ENCODE measurements at regions not wholly inside any gene's neighbourhood (a gene's known extent, or its start where the extent isn't known, plus 50 kb on each side); places are given as distances from the start of the nearest gene placed in this dataset.
A peak's percentile ranks its signal among the peaks of the same experiment; 100 is the strongest.

DNA sequence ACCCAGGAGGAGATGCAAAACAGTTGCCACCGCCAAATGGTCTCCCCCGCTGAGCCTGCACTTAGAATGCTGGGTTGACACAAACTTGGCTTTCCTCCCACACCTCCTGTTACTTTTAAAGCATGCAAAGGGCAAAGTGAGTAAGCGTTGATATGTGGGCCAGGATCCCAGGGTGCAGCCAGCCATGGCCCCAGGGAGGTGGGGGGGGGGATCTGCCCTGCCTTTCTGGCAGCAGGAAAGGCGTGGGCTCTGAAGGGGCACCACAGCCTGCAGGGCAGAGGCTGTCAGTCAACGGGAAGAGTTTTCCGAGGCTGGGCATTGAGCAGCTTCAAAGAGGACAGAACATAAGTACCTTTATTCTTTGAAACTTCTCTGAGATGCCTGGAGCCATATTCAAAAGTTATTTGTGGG is 142.3 kb downstream of the ABCC12 start:
- DNase-seq (ENCODE audit: low spot score in 2 of 2): no peak
- H3K4me3 ChIP-seq (ENCODE audit: low read depth, poor library complexity, severe bottlenecking): no peak overlapping the region
- intact Hi-C loops (cut with DNase I; ENCODE audit: low total_unique reads): no loop called here
- 33 to 56% methylated on average over 6 of the region's 6 CpGs for WGBS, 2 donors
- TF ChIP-seq, protein P1, sequence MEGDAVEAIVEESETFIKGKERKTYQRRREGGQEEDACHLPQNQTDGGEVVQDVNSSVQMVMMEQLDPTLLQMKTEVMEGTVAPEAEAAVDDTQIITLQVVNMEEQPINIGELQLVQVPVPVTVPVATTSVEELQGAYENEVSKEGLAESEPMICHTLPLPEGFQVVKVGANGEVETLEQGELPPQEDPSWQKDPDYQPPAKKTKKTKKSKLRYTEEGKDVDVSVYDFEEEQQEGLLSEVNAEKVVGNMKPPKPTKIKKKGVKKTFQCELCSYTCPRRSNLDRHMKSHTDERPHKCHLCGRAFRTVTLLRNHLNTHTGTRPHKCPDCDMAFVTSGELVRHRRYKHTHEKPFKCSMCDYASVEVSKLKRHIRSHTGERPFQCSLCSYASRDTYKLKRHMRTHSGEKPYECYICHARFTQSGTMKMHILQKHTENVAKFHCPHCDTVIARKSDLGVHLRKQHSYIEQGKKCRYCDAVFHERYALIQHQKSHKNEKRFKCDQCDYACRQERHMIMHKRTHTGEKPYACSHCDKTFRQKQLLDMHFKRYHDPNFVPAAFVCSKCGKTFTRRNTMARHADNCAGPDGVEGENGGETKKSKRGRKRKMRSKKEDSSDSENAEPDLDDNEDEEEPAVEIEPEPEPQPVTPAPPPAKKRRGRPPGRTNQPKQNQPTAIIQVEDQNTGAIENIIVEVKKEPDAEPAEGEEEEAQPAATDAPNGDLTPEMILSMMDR (IDR thresholded peaks at IDR 0.05): no peak
- no peak for TF ChIP-seq POLR2A (IDR thresholded peaks at IDR 0.05)

DNA sequence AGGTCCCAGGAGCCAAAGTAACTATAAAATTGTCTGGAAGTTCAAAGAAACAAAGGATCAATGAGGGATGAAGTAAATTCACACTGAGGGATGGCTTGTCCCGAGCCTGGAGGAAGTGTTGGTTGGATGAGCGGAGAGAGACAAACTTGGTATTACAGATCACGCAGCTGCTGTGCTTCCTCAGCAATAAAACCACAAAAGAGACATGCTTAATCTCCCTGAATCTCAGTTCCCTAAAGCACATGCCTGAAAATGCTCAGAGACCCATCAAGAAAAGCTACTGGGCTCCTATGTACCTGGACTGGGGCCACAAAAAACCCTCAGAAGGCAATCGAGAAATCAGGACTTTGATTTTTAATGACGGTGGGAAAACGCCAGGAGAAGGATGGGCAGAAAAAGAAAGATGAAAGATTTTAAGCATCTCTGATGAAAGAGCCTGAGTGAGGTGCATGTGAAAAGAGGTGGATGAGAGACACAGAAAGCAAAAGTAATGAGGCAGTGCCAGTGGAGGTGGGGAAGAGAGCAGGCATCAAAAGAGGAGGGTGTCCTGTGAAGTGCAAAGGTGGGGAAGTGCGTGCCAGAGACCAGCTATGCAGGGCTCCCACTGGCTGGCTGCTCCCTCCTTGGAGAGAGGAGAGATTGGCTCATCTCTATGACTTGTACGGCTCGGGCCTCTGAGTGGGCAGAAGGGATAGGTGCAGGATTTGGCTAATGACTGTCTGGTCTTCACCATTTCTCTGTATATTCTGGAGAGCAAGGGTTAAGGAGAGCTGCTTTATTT is 143.7 kb downstream of the ABCC12 start:
- WGBS, 2 donors: 59 to 69% methylated on average over 9 of the region's 9 CpGs
- intact Hi-C loops (cut with DNase I; ENCODE audit: low total_unique reads): no loop called here
- no peak for TF ChIP-seq POLR2A (IDR thresholded peaks at IDR 0.05)
- TF ChIP-seq, protein P1 (IDR thresholded peaks at IDR 0.05): no peak

DNA sequence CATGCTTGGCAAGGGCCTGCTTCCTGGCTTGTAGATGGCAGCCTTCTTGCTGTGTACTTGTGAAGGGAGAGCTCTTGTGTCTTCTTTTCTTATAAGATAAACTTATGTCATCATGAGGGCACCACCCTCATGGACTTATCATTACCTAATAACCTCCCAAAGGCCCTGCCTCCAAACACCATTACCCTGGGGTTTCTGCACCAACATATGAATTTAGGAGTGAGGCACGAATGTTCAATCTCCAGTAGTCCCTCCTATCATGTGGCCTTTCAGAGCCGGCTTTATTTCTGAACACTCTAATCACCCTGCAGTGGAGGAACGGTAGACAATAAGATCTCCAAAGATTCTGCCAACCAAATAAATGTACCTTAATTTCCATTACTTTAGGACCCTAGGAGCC is 144.3 kb downstream of the ABCC12 start:
- DNase-seq (ENCODE audit: low spot score in 2 of 2): peak in 1 of 2 donors; percentile 26
- intact Hi-C loops (cut with DNase I; ENCODE audit: low total_unique reads): no loop called here
- H3K4me3 ChIP-seq (ENCODE audit: low read depth, poor library complexity, severe bottlenecking): no peak overlapping the region
- WGBS, 2 donors: 74 to 76% methylated on average over 3 of the region's 3 CpGs
- TF ChIP-seq, protein P1 (IDR thresholded peaks at IDR 0.05): no peak
- no peak for TF ChIP-seq POLR2A (IDR thresholded peaks at IDR 0.05)

More for the DNA sequence above, 143.7 kb downstream of the ABCC12 start:
- no peak for DNase-seq (ENCODE audit: low spot score in 2 of 2)
- no peak overlapping the region for H3K4me3 ChIP-seq (ENCODE audit: low read depth, poor library complexity, severe bottlenecking)

DNA sequence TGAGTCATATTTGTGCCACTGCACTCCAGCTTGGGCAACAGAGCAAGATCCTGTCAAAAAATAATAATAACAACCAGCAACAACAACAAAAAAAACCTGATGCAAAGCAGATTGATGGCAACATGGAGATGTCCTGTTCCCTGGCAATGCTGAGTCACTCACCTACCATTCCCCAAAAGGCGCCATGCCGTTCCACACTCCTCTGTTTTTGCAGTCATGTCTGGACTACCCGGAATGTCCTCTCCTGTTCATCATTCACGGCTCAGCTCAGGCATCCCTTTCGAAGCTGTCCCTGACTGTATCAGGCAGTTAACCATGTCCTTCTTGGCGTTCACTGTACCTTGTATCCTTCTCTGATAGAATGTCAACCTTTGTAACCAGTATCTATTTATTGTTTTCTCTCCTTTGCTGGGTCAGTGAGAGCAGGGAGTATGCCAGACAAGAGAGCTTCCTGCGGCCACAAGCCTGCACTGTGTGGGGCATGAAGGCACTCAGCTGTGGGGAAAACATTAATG is 147.7 kb downstream of the ABCC12 start:
- intact Hi-C loops (cut with DNase I; ENCODE audit: low total_unique reads): no loop called here
- 87% methylated on average over 7 of the region's 7 CpGs for WGBS, 2 donors
- no peak for TF ChIP-seq POLR2A (IDR thresholded peaks at IDR 0.05)
- TF ChIP-seq, protein P1 (IDR thresholded peaks at IDR 0.05): no peak
- H3K4me3 ChIP-seq (ENCODE audit: low read depth, poor library complexity, severe bottlenecking): no peak overlapping the region
- DNase-seq (ENCODE audit: low spot score in 2 of 2): peak in 1 of 2 donors; percentile 66

DNA sequence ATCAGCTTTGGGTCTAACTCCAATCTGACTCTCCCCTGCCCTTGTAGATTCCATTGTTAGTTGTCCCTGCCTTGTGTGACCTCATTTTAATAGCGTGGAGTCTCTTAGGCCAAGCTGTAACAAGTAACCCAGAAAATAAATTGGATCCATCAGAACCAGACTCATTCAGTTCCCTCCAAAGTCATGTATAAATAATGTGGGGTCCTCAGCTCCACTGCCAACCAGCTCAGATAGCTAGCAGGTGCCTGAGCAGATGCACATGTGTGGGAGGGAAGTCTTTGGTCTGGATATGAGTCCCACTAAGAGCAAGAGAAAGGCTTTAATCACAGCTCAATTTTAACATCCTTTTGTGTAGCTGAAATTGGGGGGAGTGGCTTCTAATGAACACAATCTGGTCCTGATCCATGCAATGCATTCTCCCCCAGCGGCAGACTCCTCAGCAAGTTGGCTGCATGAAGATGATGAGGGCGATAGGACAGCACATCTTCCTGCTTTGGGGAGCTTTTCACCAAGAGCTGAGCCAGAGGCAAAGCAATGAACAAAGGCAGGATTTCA is 151.6 kb downstream of the ABCC12 start:
- DNase-seq (ENCODE audit: low spot score in 2 of 2): peak in 1 of 2 donors; percentile 26
- WGBS, 2 donors: 51 to 56% methylated on average over 3 of the region's 3 CpGs
- no peak overlapping the region for H3K4me3 ChIP-seq (ENCODE audit: low read depth, poor library complexity, severe bottlenecking)
- intact Hi-C loops (cut with DNase I; ENCODE audit: low total_unique reads): no loop called here
- no peak for TF ChIP-seq POLR2A (IDR thresholded peaks at IDR 0.05)
- TF ChIP-seq, protein P1 (IDR thresholded peaks at IDR 0.05): no peak
